ENCODE measurements at regions not wholly inside any gene's neighbourhood (a gene's known extent, or its start where the extent isn't known, plus 50 kb on each side); places are given as distances from the start of the nearest gene placed in this dataset.
A peak's percentile ranks its signal among the peaks of the same experiment; 100 is the strongest.

GRCh38 chr2:18503376-18504228 is 56.9 kb downstream of the RDH14 start:
- DNase-seq, result no peak

GRCh38 chr2:18502142-18502541 is 58.3 kb downstream of the RDH14 start:
- DNase-seq, result no peak

- no peak for DNase-seq
These were observed 58.7 kb downstream of the RDH14 start for GRCh38 chr2:18501729-18502128.

GRCh38 chr2:18501156-18501555 is 59.3 kb downstream of the RDH14 start:
- no peak for DNase-seq

- DNase-seq, result no peak
These were observed 60.1 kb downstream of the RDH14 start for GRCh38 chr2:18500333-18500732.

- no peak for DNase-seq
These were observed 61.9 kb downstream of the RDH14 start for GRCh38 chr2:18498531-18498930.

- DNase-seq, result no peak
These were observed 63.9 kb downstream of the RDH14 start for GRCh38 chr2:18496516-18496915.

GRCh38 chr2:18495058-18495457 is 65.4 kb downstream of the RDH14 start:
- DNase-seq, result no peak

GRCh38 chr2:18492721-18493120 is 67.7 kb downstream of the RDH14 start:
- DNase-seq, result no peak

GRCh38 chr2:18491577-18491976 is 68.9 kb downstream of the RDH14 start:
- no peak for DNase-seq

GRCh38 chr2:18490901-18491300 is 69.6 kb downstream of the RDH14 start:
- DNase-seq, result no peak

GRCh38 chr2:18487106-18487913 is 73.1 kb downstream of the RDH14 start:
- DNase-seq, result no peak

GRCh38 chr2:18484625-18485024 is 75.8 kb downstream of the RDH14 start:
- DNase-seq, result no peak

- DNase-seq, result no peak
These were observed 76.6 kb downstream of the RDH14 start for GRCh38 chr2:18483896-18484295.

- DNase-seq, result no peak
These were observed 77.8 kb downstream of the RDH14 start for GRCh38 chr2:18482666-18483065.

- DNase-seq, result no peak
These were observed 80.5 kb downstream of the RDH14 start for GRCh38 chr2:18479947-18480369.

GRCh38 chr2:18477293-18477692 is 83.2 kb downstream of the RDH14 start:
- DNase-seq, result no peak

GRCh38 chr2:18476484-18476883 is 84.0 kb downstream of the RDH14 start:
- DNase-seq, result no peak

GRCh38 chr2:18475884-18476283 is 84.6 kb downstream of the RDH14 start:
- DNase-seq, result no peak

GRCh38 chr2:18474700-18475099 is 85.8 kb downstream of the RDH14 start:
- no peak for DNase-seq

GRCh38 chr2:18473241-18474181 is 86.9 kb downstream of the RDH14 start:
- peak; percentile 2 for DNase-seq

GRCh38 chr2:18467749-18468360 is 92.6 kb downstream of the RDH14 start:
- no peak for DNase-seq
